MM.1S (cell line): ENCODE measurements at regions not wholly inside any gene's neighbourhood (a gene's known extent, or its start where the extent isn't known, plus 50 kb on each side); places are given as distances from the start of the nearest gene placed in this dataset.

ENCODE experiments used
- EZH2 ChIP-seq: fragments of 300-600 bp; sonication (generic); optimal IDR thresholded peaks from 2 replicates; pipeline ENCODE3; 2017; ENCODE audit warnings: low read depth, mild to moderate bottlenecking, antibody characterized with exemption, low read length, mixed read lengths
- TF ChIP-seq, protein P1 (sequence below): fragments of 300-600 bp; sonication (generic); IDR thresholded peaks from 2 replicates; pipeline ENCODE4 v1.5.1; 2016; ENCODE audit warnings: antibody characterized with exemption, low read length, mixed read lengths

- TF ChIP-seq, protein P1, sequence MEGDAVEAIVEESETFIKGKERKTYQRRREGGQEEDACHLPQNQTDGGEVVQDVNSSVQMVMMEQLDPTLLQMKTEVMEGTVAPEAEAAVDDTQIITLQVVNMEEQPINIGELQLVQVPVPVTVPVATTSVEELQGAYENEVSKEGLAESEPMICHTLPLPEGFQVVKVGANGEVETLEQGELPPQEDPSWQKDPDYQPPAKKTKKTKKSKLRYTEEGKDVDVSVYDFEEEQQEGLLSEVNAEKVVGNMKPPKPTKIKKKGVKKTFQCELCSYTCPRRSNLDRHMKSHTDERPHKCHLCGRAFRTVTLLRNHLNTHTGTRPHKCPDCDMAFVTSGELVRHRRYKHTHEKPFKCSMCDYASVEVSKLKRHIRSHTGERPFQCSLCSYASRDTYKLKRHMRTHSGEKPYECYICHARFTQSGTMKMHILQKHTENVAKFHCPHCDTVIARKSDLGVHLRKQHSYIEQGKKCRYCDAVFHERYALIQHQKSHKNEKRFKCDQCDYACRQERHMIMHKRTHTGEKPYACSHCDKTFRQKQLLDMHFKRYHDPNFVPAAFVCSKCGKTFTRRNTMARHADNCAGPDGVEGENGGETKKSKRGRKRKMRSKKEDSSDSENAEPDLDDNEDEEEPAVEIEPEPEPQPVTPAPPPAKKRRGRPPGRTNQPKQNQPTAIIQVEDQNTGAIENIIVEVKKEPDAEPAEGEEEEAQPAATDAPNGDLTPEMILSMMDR, result no peak
- no peak for TF ChIP-seq EZH2
Measured at GRCh38 chr10:34890939-34891338, 75.8 kb upstream of the PARD3 start.
